IMR-90 (cell line): ENCODE measurements at regions not wholly inside any gene's neighbourhood (a gene's known extent, or its start where the extent isn't known, plus 50 kb on each side); places are given as distances from the start of the nearest gene placed in this dataset.
"Not testable (repeated sequence)": the region's sequence is repeated elsewhere in the genome, so short reads cannot be mapped to it uniquely, and the experiment has no call there.

Experiments
- ATAC-seq: fragments of 200-7000 bp; cut with Tn5 transposase; 2 replicates; pipeline ENCODE4 v1.9.1; 2020; ENCODE audit warnings: low read depth, mild to moderate bottlenecking, moderate library complexity
- BruUV-seq: library from RNA; stranded (reverse); fragments of 400-500 nt; replicated peaks from 2 replicates; lab custom pipeline; 2021; lab: Mats Ljungman, UMichigan
- CTCF ChIA-PET: fragments of 300-600 bp; formaldehyde crosslinking; extraction: SDS; loops from one replicate; lab custom pipeline; 2021; ENCODE audit warnings: antibody characterized with exemption; lab: Yijun Ruan, JAX
- POLR2A ChIA-PET: fragments of 300-600 bp; sonication (Branson Sonifier 250); formaldehyde crosslinking; loops from one replicate; lab custom pipeline; 2022; ENCODE audit warnings: antibody characterized with exemption; ENCODE audit not compliant: unreplicated experiment; lab: Charles Lee
- DNase-seq: peaks from one replicate; pipeline ENCODE4 v3.0.0; 2013
- H2AFZ ChIP-seq: replicated peaks from 2 replicates; pipeline ENCODE3; 2013; ENCODE audit warnings: low read length, mild to moderate bottlenecking; ENCODE audit not compliant: poor library complexity
- H2AK5ac ChIP-seq: 2 replicates; pipeline ENCODE4 v1.6.1; 2013; ENCODE audit warnings: low read depth, low read length, inconsistent platforms
- H2AK9ac ChIP-seq: replicated peaks from 2 replicates; pipeline ENCODE3; 2013; ENCODE audit warnings: mild to moderate bottlenecking, low read depth, low read length, moderate library complexity; ENCODE audit not compliant: poor library complexity
- H2BK120ac ChIP-seq: 2 replicates; pipeline ENCODE4 v1.6.1; 2013; ENCODE audit warnings: low read depth, low read length, inconsistent platforms
- H2BK15ac ChIP-seq: 3 replicates; pipeline ENCODE4 v1.6.1; 2013; ENCODE audit warnings: low read depth, low read length, inconsistent platforms
- H2BK20ac ChIP-seq: 2 replicates; pipeline ENCODE4 v1.6.1; 2013; ENCODE audit warnings: low read depth, mild to moderate bottlenecking, inconsistent platforms, low read length, moderate library complexity
- H2BK5ac ChIP-seq: 2 replicates; pipeline ENCODE4 v1.6.1; 2013; ENCODE audit warnings: mild to moderate bottlenecking, low read depth, low read length, inconsistent platforms; ENCODE audit not compliant: poor library complexity, severe bottlenecking
- H3K14ac ChIP-seq: replicated peaks from 2 replicates; pipeline ENCODE4 v1.6.1; 2013; ENCODE audit warnings: low read depth, low read length, inconsistent platforms
- H3K18ac ChIP-seq: 2 replicates; pipeline ENCODE4 v1.6.1; 2013; ENCODE audit warnings: low read depth, low read length, control low read depth
- H3K23ac ChIP-seq: 2 replicates; pipeline ENCODE4 v1.6.1; 2013; ENCODE audit warnings: low read depth, low read length, inconsistent platforms
- H3K27ac ChIP-seq: 2 replicates; pipeline ENCODE4 v1.5.1; 2013; ENCODE audit warnings: mild to moderate bottlenecking, control low read depth, low read length; ENCODE audit not compliant: insufficient read depth
- H3K27me3 ChIP-seq: 2 replicates; pipeline ENCODE4 v1.6.1; 2013; ENCODE audit warnings: low read length; ENCODE audit not compliant: control insufficient read depth, insufficient read depth
- H3K36me3 ChIP-seq: 2 replicates; pipeline ENCODE4 v1.6.1; 2013; ENCODE audit warnings: low read length, mixed read lengths; ENCODE audit not compliant: control insufficient read depth, insufficient read depth
- H3K4ac ChIP-seq: 2 replicates; pipeline ENCODE4 v1.6.1; 2013; ENCODE audit warnings: low read depth, low read length, inconsistent platforms
- H3K4me1 ChIP-seq: 2 replicates; pipeline ENCODE4 v1.6.1; 2013; ENCODE audit warnings: low read length, mixed read lengths; ENCODE audit not compliant: control insufficient read depth, insufficient read depth
- H3K4me2 ChIP-seq: 2 replicates; pipeline ENCODE4 v1.6.1; 2013; ENCODE audit warnings: low read depth, mild to moderate bottlenecking, control low read depth, low read length, moderate library complexity
- H3K4me3 ChIP-seq: 2 replicates; pipeline ENCODE4 v1.5.1; 2013; ENCODE audit warnings: low read depth, mild to moderate bottlenecking, control low read depth, low read length, moderate library complexity; ENCODE audit not compliant: insufficient read depth
- H3K56ac ChIP-seq: 2 replicates; pipeline ENCODE4 v1.6.1; 2013; ENCODE audit warnings: low read length, inconsistent platforms; ENCODE audit not compliant: insufficient read depth; ENCODE audit errors: extremely low read depth
- H3K79me1 ChIP-seq, 2 experiments: 2 replicates each; pipeline ENCODE4 v1.6.1; 2013; ENCODE audit warnings: low read length in 2 of 2, inconsistent platforms in 1 of 2, low read depth in 1 of 2
- H3K9ac ChIP-seq: 2 replicates; pipeline ENCODE4 v1.6.1; 2013; ENCODE audit warnings: low read depth, low read length, control low read depth
- H3K9me1 ChIP-seq: 2 replicates; pipeline ENCODE4 v1.6.1; 2013; ENCODE audit warnings: low read length, inconsistent platforms; ENCODE audit not compliant: insufficient read depth
- H3K9me3 ChIP-seq: 2 replicates; pipeline ENCODE4 v1.6.1; 2013; ENCODE audit warnings: low read length; ENCODE audit not compliant: control insufficient read depth, insufficient read depth
- H4K20me1 ChIP-seq: 2 replicates; pipeline ENCODE4 v1.6.1; 2013; ENCODE audit warnings: low read length, inconsistent platforms; ENCODE audit not compliant: insufficient read depth
- H4K5ac ChIP-seq: 2 replicates; pipeline ENCODE4 v1.6.1; 2013; ENCODE audit warnings: mild to moderate bottlenecking, low read depth, low read length, control low read depth
- H4K8ac ChIP-seq, 2 experiments: 2 replicates each; pipeline ENCODE4 v1.6.1; 2013; ENCODE audit warnings: low read depth in 2 of 2, low read length in 2 of 2, control low read depth in 1 of 2, inconsistent platforms in 1 of 2
- H4K91ac ChIP-seq: 2 replicates; pipeline ENCODE4 v1.6.1; 2013; ENCODE audit warnings: low read depth, low read length, inconsistent platforms; ENCODE audit not compliant: insufficient read depth
- CHD1 ChIP-seq: IDR thresholded peaks from 2 replicates; pipeline ENCODE4 v1.6.1; 2012; ENCODE audit warnings: low read depth, low read length, improper control_type of control experiment
- FOS ChIP-seq: fragments of 150-350 bp; IDR thresholded peaks from 2 replicates; pipeline ENCODE4 v1.6.1; 2016; ENCODE audit warnings: low read depth, low read length
- NFE2L2 ChIP-seq: fragments of 150-350 bp; IDR thresholded peaks from 2 replicates; pipeline ENCODE4 v1.6.1; 2016; ENCODE audit warnings: low read depth, mild to moderate bottlenecking, low read length
- POLR2A ChIP-seq: IDR thresholded peaks from 2 replicates; pipeline ENCODE4 v1.6.1; 2012; ENCODE audit warnings: mild to moderate bottlenecking, low read depth, low read length
- RAD21 ChIP-seq: IDR thresholded peaks from 2 replicates; pipeline ENCODE4 v1.6.1; 2012; ENCODE audit warnings: low read length, improper control_type of control experiment
- RCOR1 ChIP-seq: IDR thresholded peaks from 2 replicates; pipeline ENCODE4 v1.6.1; 2012; ENCODE audit warnings: mild to moderate bottlenecking, low read length, improper control_type of control experiment; ENCODE audit not compliant: insufficient replicate concordance
- WGBS, 2 experiments: methylation state at CpG; one replicate each; pipeline versions ENCODE4 v1.1.5 to v1.1.7; 2013; ENCODE audit warnings: missing lambda C conversion rate in 2 of 2; ENCODE audit not compliant: insufficient read length in 1 of 2; ENCODE audit errors: extremely low coverage in 2 of 2; 5-methylcytosine and 5-hydroxymethylcytosine counted together
- dilution Hi-C: fragments of 300-500 bp; cut with HindIII; formaldehyde crosslinking; loops from one replicate; pipeline ENCODE4 v1.14.3; 2018; ENCODE audit warnings: low sequenced_read_pairs; ENCODE audit not compliant: unreplicated experiment
- in situ Hi-C: fragments of 300-500 bp; cut with MboI; formaldehyde crosslinking; loops from 3 replicates; pipeline ENCODE4 v1.14.3; 2019; ENCODE audit warnings: low sequenced_read_pairs, inconsistent platforms, mixed read lengths
- intact Hi-C: fragments of 100-400 bp; cut with micrococcal nuclease; formaldehyde crosslinking; loops from 2 replicates; pipeline ENCODE4 v1.10.0; 2022
- TF ChIP-seq, protein P1 (sequence below): fragments of 150-350 bp; IDR thresholded peaks from 2 replicates; pipeline ENCODE4 v1.6.1; 2017; ENCODE audit warnings: mild to moderate bottlenecking, antibody characterized with exemption, low read length, low read depth

DNA sequence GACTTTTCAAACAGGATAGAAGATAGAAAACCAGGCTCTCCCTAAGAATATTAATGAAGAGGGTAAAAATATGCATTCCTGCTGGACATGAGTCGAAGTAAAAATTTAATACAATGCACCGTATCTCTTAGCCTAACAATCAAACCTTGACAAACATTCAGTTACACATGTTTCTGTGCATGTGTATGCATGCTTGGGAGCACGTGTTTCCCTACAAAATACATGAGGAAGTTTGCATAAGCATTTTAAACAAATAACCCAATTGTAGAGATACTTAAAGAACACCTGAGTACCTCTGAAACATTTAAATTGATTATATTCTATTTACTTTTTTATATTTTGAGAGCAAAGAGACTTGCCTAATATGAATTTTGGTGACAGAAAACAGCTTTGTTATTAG is 1763.7 kb upstream of the SEL1L start:
- no peak overlapping the region for H3K14ac ChIP-seq
- no peak overlapping the region for H3K4me3 ChIP-seq
- intact Hi-C loops, result no loop called here
- H3K4me2 ChIP-seq, result no peak overlapping the region
- no peaks in the 10 kb centered on the region for H3K79me1 ChIP-seq
- CTCF ChIA-PET, result interaction anchor here (0.8 kb wide), 1 partner anchor 167 kb away, joined by 4 read pairs; no protein-coding TSS in a partner anchor
- no peaks in the 10 kb centered on the region for H4K20me1 ChIP-seq
- no peaks in the 10 kb centered on the region for H3K9me1 ChIP-seq
- dilution Hi-C loops, result no loop called here
- no peak overlapping the region for H3K23ac ChIP-seq
- no TSS peak for BruUV-seq
- no peak overlapping the region for H2BK15ac ChIP-seq
- H2AFZ ChIP-seq, result no peak overlapping the region
- no peak overlapping the region; the same call in 1 of the 2 replicates for H3K56ac ChIP-seq
- in situ Hi-C loops, result no loop called here
- no CpG with 5 or more reads among the region's 3 CpGs for WGBS, 2 experiments
- no peak overlapping the region for H3K18ac ChIP-seq
- no peak overlapping the region for H2AK5ac ChIP-seq
- H2BK120ac ChIP-seq, result no peak overlapping the region
- no peak overlapping the region for H4K5ac ChIP-seq
- no peak overlapping the region for H3K27ac ChIP-seq
- H2AK9ac ChIP-seq, result no peak overlapping the region
- H4K8ac ChIP-seq, result no peak overlapping the region
- H3K9me3 ChIP-seq, result no peaks in the 10 kb centered on the region
- H3K36me3 ChIP-seq, result no peaks in the 10 kb centered on the region
- DNase-seq, result no peak
- POLR2A ChIA-PET, result no interaction called here
- H3K27me3 ChIP-seq, result no peaks in the 10 kb centered on the region
- H3K9ac ChIP-seq, result no peak overlapping the region
- H3K4me1 ChIP-seq, result peaks cover 3% of the 10 kb centered on the region; the same call in 1 of the 2 replicates
- no peak for ATAC-seq
- TF ChIP-seq, protein P1, sequence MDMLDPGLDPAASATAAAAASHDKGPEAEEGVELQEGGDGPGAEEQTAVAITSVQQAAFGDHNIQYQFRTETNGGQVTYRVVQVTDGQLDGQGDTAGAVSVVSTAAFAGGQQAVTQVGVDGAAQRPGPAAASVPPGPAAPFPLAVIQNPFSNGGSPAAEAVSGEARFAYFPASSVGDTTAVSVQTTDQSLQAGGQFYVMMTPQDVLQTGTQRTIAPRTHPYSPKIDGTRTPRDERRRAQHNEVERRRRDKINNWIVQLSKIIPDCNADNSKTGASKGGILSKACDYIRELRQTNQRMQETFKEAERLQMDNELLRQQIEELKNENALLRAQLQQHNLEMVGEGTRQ, result no peak
- TF ChIP-seq CHD1 (no peak), RAD21 (no peak), FOS (no peak), RCOR1 (no peak), NFE2L2 (no peak), POLR2A (no peak)
- no peak overlapping the region for H2BK20ac ChIP-seq
- no peak overlapping the region for H3K4ac ChIP-seq
- no peak overlapping the region for H2BK5ac ChIP-seq
- no peak overlapping the region for H4K91ac ChIP-seq

DNA sequence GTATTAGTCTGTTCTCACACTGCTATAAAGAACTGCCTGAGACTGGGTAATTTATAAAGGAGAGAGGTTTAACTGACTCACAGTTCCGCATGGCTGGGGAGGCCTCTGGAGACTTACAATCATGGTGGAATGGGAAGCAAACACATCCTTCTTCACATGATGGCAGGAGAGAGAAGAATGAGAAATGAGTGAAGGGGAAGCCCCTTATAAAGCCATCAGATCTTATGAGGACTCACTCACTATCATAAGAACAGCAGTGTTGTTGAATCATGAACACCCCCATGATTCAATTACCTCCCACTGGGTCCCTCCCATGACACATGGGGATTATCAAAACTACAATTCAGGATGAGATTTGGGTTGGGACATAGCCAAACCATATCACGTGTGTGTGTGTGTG is 1764.4 kb upstream of the SEL1L start:
- H3K56ac ChIP-seq, H3K9ac ChIP-seq, H3K27me3 ChIP-seq, in situ Hi-C loops, H3K23ac ChIP-seq, H3K4ac ChIP-seq, H4K8ac ChIP-seq, H3K4me2 ChIP-seq, H4K20me1 ChIP-seq, H3K27ac ChIP-seq, H3K36me3 ChIP-seq, dilution Hi-C loops, H3K79me1 ChIP-seq, H2BK20ac ChIP-seq, H3K4me3 ChIP-seq, H2AFZ ChIP-seq, H2AK9ac ChIP-seq, BruUV-seq, H3K18ac ChIP-seq, POLR2A ChIA-PET, H3K4me1 ChIP-seq, H2AK5ac ChIP-seq, DNase-seq, CTCF ChIA-PET, H2BK120ac ChIP-seq, H3K9me3 ChIP-seq, H2BK15ac ChIP-seq, H4K5ac ChIP-seq, ATAC-seq, H3K9me1 ChIP-seq, intact Hi-C loops, H2BK5ac ChIP-seq, H3K14ac ChIP-seq, H4K91ac ChIP-seq: not testable (repeated sequence)
- no CpG with 5 or more reads among the region's 2 CpGs for WGBS, 2 experiments
